Osteocyte (in vitro differentiated cells): ENCODE measurements at regions not wholly inside any gene's neighbourhood (a gene's known extent, or its start where the extent isn't known, plus 50 kb on each side); places are given as distances from the start of the nearest gene placed in this dataset.

ENCODE experiments used
- DNase-seq: peaks from one replicate; pipeline ENCODE4 v3.0.0; 2021; ENCODE audit warnings: mixed read lengths; ENCODE audit not compliant: unreplicated experiment; ENCODE audit errors: extremely low spot score
- H3K27ac Mint-ChIP-seq: one replicate; pipeline ENCODE4 v1.8.0; 2021; ENCODE audit warnings: mild to moderate bottlenecking, mixed read lengths; ENCODE audit not compliant: unreplicated experiment
- H3K27me3 Mint-ChIP-seq: one replicate; pipeline ENCODE4 v1.8.0; 2021; ENCODE audit warnings: mixed read lengths; ENCODE audit not compliant: unreplicated experiment
- H3K36me3 Mint-ChIP-seq: one replicate; pipeline ENCODE4 v1.8.0; 2021; ENCODE audit warnings: mixed read lengths; ENCODE audit not compliant: unreplicated experiment
- H3K4me1 Mint-ChIP-seq: one replicate; pipeline ENCODE4 v1.8.0; 2021; ENCODE audit warnings: mixed read lengths; ENCODE audit not compliant: unreplicated experiment
- H3K4me3 Mint-ChIP-seq: one replicate; pipeline ENCODE4 v1.8.0; 2021; ENCODE audit warnings: mild to moderate bottlenecking, moderate library complexity, mixed read lengths; ENCODE audit not compliant: unreplicated experiment
- H3K9me3 Mint-ChIP-seq: one replicate; pipeline ENCODE4 v1.8.0; 2021; ENCODE audit warnings: mixed read lengths; ENCODE audit not compliant: unreplicated experiment
- TF ChIP-seq, protein P1 (sequence below): fragments of 200-600 bp; sonication (generic); IDR thresholded peaks from 2 replicates; pipeline ENCODE4 v1.5.0; 2021; ENCODE audit warnings: antibody characterized with exemption, mild to moderate bottlenecking, moderate library complexity

DNA sequence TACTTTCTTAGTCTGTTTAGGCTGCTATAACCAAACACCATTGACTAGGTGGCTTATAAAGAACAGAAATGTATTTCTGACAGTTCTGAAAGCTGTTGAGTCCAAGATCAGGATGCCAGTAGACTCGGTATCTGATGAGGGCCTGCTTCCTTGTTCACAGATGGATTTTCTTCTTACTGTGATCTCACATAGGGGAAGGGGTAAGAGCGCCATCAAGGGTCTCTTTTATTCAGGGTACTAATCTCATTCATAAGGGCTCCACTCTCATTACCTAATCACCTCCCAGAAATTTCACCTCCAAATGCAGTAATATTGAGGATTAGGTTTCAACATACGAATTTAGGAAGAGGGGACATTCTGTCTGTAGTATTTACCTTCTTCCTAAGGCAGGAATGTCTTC, 384.0 kb upstream of the DMAC1 start:
- no peak overlapping the region for H3K27ac Mint-ChIP-seq
- peaks cover 18% of the 10 kb centered on the region for H3K9me3 Mint-ChIP-seq
- no peak overlapping the region for H3K4me3 Mint-ChIP-seq

DNA sequence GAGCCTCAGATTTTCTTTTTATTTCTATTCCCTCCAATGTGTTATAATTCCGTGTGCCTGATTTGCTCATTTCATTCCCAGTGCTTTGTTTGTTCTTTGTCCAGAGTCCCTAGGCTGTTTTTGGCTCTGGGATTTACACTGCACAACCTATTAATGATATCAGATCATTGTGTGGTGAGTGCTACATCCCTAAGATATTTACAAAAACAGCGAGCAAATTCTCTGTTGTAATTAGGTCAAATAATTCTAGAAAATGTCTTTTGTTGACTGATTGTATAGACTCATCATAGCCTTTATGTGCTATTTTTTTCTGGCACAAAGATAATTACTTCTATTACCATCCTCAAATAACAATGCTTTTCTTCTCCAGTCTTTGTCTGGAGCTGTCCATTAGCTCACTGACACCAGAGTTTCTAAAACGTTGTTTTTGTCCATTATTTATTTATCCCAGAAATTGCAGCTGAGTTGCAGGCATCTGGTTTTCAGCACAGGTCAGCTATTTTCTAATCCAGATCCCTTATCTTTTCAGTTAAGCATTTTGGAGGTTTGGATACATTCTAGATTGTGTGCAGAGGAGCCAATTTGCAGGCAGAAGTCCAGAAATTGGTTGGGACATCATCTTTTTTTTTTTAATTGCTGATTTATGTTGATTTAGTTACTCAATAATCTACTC, 379.9 kb upstream of the DMAC1 start:
- no peaks in the 10 kb centered on the region for H3K36me3 Mint-ChIP-seq
- H3K9me3 Mint-ChIP-seq = peaks cover 8% of the 10 kb centered on the region
- H3K4me3 Mint-ChIP-seq = no peak overlapping the region
- no peak overlapping the region for H3K27ac Mint-ChIP-seq
- no peak for DNase-seq
- H3K27me3 Mint-ChIP-seq = no peaks in the 10 kb centered on the region
- TF ChIP-seq, protein P1, sequence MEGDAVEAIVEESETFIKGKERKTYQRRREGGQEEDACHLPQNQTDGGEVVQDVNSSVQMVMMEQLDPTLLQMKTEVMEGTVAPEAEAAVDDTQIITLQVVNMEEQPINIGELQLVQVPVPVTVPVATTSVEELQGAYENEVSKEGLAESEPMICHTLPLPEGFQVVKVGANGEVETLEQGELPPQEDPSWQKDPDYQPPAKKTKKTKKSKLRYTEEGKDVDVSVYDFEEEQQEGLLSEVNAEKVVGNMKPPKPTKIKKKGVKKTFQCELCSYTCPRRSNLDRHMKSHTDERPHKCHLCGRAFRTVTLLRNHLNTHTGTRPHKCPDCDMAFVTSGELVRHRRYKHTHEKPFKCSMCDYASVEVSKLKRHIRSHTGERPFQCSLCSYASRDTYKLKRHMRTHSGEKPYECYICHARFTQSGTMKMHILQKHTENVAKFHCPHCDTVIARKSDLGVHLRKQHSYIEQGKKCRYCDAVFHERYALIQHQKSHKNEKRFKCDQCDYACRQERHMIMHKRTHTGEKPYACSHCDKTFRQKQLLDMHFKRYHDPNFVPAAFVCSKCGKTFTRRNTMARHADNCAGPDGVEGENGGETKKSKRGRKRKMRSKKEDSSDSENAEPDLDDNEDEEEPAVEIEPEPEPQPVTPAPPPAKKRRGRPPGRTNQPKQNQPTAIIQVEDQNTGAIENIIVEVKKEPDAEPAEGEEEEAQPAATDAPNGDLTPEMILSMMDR = no peak
- H3K4me1 Mint-ChIP-seq = no peaks in the 10 kb centered on the region

More for the DNA sequence above, 384.0 kb upstream of the DMAC1 start:
- no peaks in the 10 kb centered on the region for H3K27me3 Mint-ChIP-seq
- H3K36me3 Mint-ChIP-seq = no peaks in the 10 kb centered on the region
- DNase-seq = no peak
- TF ChIP-seq, protein P1 = no peak
- no peaks in the 10 kb centered on the region for H3K4me1 Mint-ChIP-seq

DNA sequence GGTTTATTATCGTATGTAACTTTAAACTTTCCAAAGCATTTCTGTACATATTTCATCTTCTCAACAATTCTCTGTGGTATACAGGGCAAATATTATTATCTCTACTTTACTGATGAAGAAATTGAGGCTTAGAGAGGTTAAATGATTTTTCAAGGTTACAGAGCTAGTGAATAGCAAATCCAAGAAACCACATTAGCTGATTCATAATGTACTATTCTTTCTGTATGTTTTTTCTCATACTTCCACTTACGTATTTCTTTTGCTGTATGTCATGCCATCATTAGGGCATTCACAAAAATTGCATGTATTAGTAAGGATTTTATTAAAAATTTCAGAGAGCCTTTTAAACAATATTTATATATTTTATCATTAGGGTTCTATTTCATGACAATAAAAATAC, 372.4 kb upstream of the DMAC1 start:
- Mint-ChIP-seq H3K36me3 (no peaks in the 10 kb centered on the region), H3K4me3 (no peak overlapping the region), H3K27ac (no peak overlapping the region), H3K9me3 (no peaks in the 10 kb centered on the region), H3K4me1 (no peaks in the 10 kb centered on the region), H3K27me3 (no peaks in the 10 kb centered on the region)
- DNase-seq = no peak
- TF ChIP-seq, protein P1 = no peak

DNA sequence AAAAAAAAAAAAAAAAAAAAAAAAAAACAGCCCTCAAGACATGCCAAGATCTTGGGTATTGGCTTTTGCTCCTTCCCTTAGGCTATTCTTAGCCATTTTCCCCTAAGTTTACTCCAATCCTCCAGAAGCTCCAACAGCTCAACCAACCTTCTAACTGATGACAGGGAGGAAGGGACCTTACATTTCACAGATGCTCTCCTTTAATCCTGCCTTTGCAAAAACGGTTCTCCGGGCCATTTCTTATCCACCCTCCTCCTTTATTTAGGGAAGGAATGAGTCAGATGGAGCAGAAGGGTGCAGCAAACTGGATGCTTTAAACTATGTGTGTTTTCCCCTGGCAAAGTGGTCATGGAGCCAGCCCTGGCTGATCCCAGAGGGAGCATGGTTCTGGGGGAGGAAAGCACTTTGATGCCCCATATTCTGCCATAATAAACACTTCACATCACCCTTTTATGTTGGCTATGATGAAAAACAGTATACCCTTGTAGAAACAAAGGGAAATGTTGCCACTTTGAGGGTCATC, 369.4 kb upstream of the DMAC1 start:
- no peaks in the 10 kb centered on the region for H3K9me3 Mint-ChIP-seq
- H3K4me3 Mint-ChIP-seq = no peak overlapping the region
- no peaks in the 10 kb centered on the region for H3K4me1 Mint-ChIP-seq
- no peaks in the 10 kb centered on the region for H3K27me3 Mint-ChIP-seq
- H3K27ac Mint-ChIP-seq = no peak overlapping the region
- TF ChIP-seq, protein P1 = no peak
- no peak for DNase-seq
- no peaks in the 10 kb centered on the region for H3K36me3 Mint-ChIP-seq

DNA sequence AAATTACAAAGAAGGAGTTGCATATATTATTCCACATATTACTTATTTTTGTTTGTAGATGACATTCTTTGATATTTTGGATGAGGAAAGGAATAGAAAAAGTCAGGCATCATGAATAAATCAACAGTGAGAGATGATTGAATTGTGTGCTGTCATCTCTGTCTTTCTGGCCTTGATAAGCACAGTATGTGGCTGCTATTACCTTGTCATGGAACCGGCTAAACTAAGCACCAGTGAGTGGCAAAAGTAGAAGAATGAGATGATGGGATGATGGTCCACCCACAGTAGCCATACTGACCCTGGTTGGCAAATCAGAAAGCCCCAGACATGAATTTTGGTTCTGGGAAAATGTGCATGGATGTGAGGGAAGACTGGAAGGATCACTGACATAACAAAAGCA, 361.2 kb upstream of the DMAC1 start:
- Mint-ChIP-seq H3K4me3 (no peak overlapping the region), H3K27me3 (no peaks in the 10 kb centered on the region), H3K9me3 (peaks cover 13% of the 10 kb centered on the region), H3K4me1 (no peaks in the 10 kb centered on the region), H3K36me3 (no peaks in the 10 kb centered on the region), H3K27ac (no peak overlapping the region)
- TF ChIP-seq, protein P1 = no peak
- DNase-seq = no peak
